PC-9 (cell line): ENCODE measurements at regions not wholly inside any gene's neighbourhood (a gene's known extent, or its start where the extent isn't known, plus 50 kb on each side); places are given as distances from the start of the nearest gene placed in this dataset.

ENCODE experiments used
- CTCF ChIP-seq: fragments of 200-600 bp; sonication (generic); conservative IDR thresholded peaks from 2 replicates; pipeline ENCODE4 v1.6.1; 2017; ENCODE audit warnings: mixed run types, antibody characterized with exemption, mild to moderate bottlenecking, moderate library complexity
- EZH2 ChIP-seq: fragments of 200-600 bp; sonication (generic); IDR thresholded peaks from 2 replicates; pipeline ENCODE4 v1.8.0; 2017; ENCODE audit warnings: antibody characterized with exemption, low read depth

- no peak for TF ChIP-seq CTCF
- TF ChIP-seq EZH2 = no peak
These were observed 126.6 kb downstream of the ACTL8 start for GRCh38 chr1:17881761-17882160.
